CD4-positive, alpha-beta T cell treated with Interleukin-4 for 1 hour (primary cell): ENCODE measurements at regions not wholly inside any gene's neighbourhood (a gene's known extent, or its start where the extent isn't known, plus 50 kb on each side); places are given as distances from the start of the nearest gene placed in this dataset.
A peak's percentile ranks its signal among the peaks of the same experiment; 100 is the strongest.

Experiments used
- DNase-seq, 2 donors: peaks; one replicate each; pipeline ENCODE4 v3.0.0-alpha.2; 2020 to 2022

- no peak for DNase-seq
Measured at GRCh38 chr15:56868170-56868569, 50.3 kb upstream of the TCF12 start.

GRCh38 chr15:56866803-56867202 lies 51.6 kb upstream of the TCF12 start:
- no peak for DNase-seq

- no peak for DNase-seq
Measured at GRCh38 chr15:56857828-56858227, 60.6 kb upstream of the TCF12 start.

- no peak for DNase-seq
Measured at GRCh38 chr15:56856934-56857333, 61.5 kb upstream of the TCF12 start.

- no peak for DNase-seq
Measured at GRCh38 chr15:56844892-56845291, 73.6 kb upstream of the TCF12 start.

- DNase-seq, result no peak
Measured at GRCh38 chr15:56844471-56844870, 74.0 kb upstream of the TCF12 start.

- no peak for DNase-seq
Measured at GRCh38 chr15:56839641-56840040, 78.8 kb upstream of the TCF12 start.

- no peak for DNase-seq
Measured at GRCh38 chr15:56839099-56839498, 79.3 kb upstream of the TCF12 start.

GRCh38 chr15:56838085-56838484 lies 80.4 kb upstream of the TCF12 start:
- no peak for DNase-seq

GRCh38 chr15:56837273-56837672 lies 81.2 kb upstream of the TCF12 start:
- DNase-seq, result no peak

- no peak for DNase-seq
Measured at GRCh38 chr15:56835718-56836171, 82.7 kb upstream of the TCF12 start.

- no peak for DNase-seq
Measured at GRCh38 chr15:56832125-56832524, 86.3 kb upstream of the TCF12 start.

GRCh38 chr15:56831467-56832005 lies 86.9 kb upstream of the TCF12 start:
- no peak for DNase-seq

- no peak for DNase-seq
Measured at GRCh38 chr15:56824175-56824574, 90.9 kb upstream of the ZNF280D start.

- peak; percentile 33 to 58 for DNase-seq
Measured at GRCh38 chr15:56821721-56822425, 88.6 kb upstream of the ZNF280D start.

GRCh38 chr15:56820333-56820732 lies 87.0 kb upstream of the ZNF280D start:
- no peak for DNase-seq

GRCh38 chr15:56817321-56818080 lies 84.2 kb upstream of the ZNF280D start:
- DNase-seq, result no peak

- DNase-seq, result no peak
Measured at GRCh38 chr15:56816781-56817180, 83.5 kb upstream of the ZNF280D start.

- DNase-seq, result peak in 1 of 2 donors; percentile 11
Measured at GRCh38 chr15:56815247-56815646, 81.9 kb upstream of the ZNF280D start.

- DNase-seq, result no peak
Measured at GRCh38 chr15:56814429-56814828, 81.1 kb upstream of the ZNF280D start.

- DNase-seq, result no peak
Measured at GRCh38 chr15:56813995-56814394, 80.7 kb upstream of the ZNF280D start.

- no peak for DNase-seq
Measured at GRCh38 chr15:56812961-56813360, 79.7 kb upstream of the ZNF280D start.

GRCh38 chr15:56812221-56812620 lies 78.9 kb upstream of the ZNF280D start:
- DNase-seq, result no peak

GRCh38 chr15:56811586-56811985 lies 78.3 kb upstream of the ZNF280D start:
- DNase-seq, result no peak
